Gastrocnemius medialis (tissue), 4 donors: ENCODE measurements at regions not wholly inside any gene's neighbourhood (a gene's known extent, or its start where the extent isn't known, plus 50 kb on each side); places are given as distances from the start of the nearest gene placed in this dataset.

Experiments
- ATAC-seq, 2 donors: fragments of 150-250 bp; one replicate each; pipeline ENCODE4 v1.9.1; 2016
- DNase-seq, 2 donors: peaks; one replicate each; pipeline ENCODE4 v3.0.0-alpha.2; 2019
- H3K27ac ChIP-seq, 4 donors: fragments of 200-600 bp; sonication (generic); 1 replicate in 1 of 4; 2 replicates in 3 of 4; pipeline ENCODE4 v1.5.1; 2016 to 2018; ENCODE audit warnings: mild to moderate bottlenecking in 2 of 4, moderate library complexity in 1 of 4
- H3K27me3 ChIP-seq, 3 donors: fragments of 200-600 bp; sonication (generic) in 2 of 3; 1 replicate in 1 of 3; 2 replicates in 2 of 3; pipeline versions ENCODE4 v1.5.1 to v1.6.0; 2016 to 2019; ENCODE audit warnings: mild to moderate bottlenecking in 1 of 3, moderate library complexity in 1 of 3
- H3K36me3 ChIP-seq, 2 donors: fragments of 200-600 bp; sonication (generic) in 1 of 2; one replicate each; pipeline ENCODE4 v1.5.1; 2017 to 2018
- H3K4me1 ChIP-seq, 2 donors: fragments of 200-600 bp; sonication (generic) in 1 of 2; one replicate each; pipeline ENCODE4 v1.5.1; 2016 to 2017; ENCODE audit warnings: mild to moderate bottlenecking in 2 of 2
- H3K4me3 ChIP-seq, 4 donors: fragments of 200-600 bp; sonication (generic) in 3 of 4; 1 replicate in 1 of 4; 2 replicates in 3 of 4; pipeline ENCODE4 v1.5.1; 2016 to 2019; ENCODE audit warnings: mild to moderate bottlenecking in 2 of 4
- H3K9me3 ChIP-seq, 3 donors: fragments of 200-600 bp; sonication (generic) in 2 of 3; 1 replicate in 1 of 3; 2 replicates in 2 of 3; pipeline ENCODE4 v1.5.1; 2016 to 2019
- POLR2A ChIP-seq, 2 donors: fragments of 450-650 bp; IDR thresholded peaks; one replicate each; pipeline ENCODE4 v1.6.1; 2017; ENCODE audit warnings: antibody characterized with exemption in 2 of 2, mild to moderate bottlenecking in 2 of 2, moderate library complexity in 2 of 2
- in situ Hi-C, 4 donors: fragments of 200-750 bp; cut with MboI; loops; one replicate each; pipeline versions ENCODE4 v1.15.0 to v1.8.0; 2017; ENCODE audit warnings: low sequenced_read_pairs in 4 of 4
- intact Hi-C: fragments of 100-400 bp; cut with DNase I; formaldehyde crosslinking; loops from one replicate; pipeline ENCODE4 v1.15.1; 2023; ENCODE audit warnings: low total_unique reads
- TF ChIP-seq, protein P1 (sequence below), 5 experiments: fragments of 450-650 bp in 3 of 5; fragments of 200-600 bp in 2 of 5; sonication (generic) in 2 of 5; IDR thresholded peaks in 4 of 5; conservative IDR thresholded peaks in 1 of 5; 1 replicate in 4 of 5; 2 replicates in 1 of 5; pipeline ENCODE4 v1.5.1; 2016 to 2019; ENCODE audit warnings: antibody characterized with exemption in 5 of 5, mild to moderate bottlenecking in 3 of 5, moderate library complexity in 3 of 5

DNA sequence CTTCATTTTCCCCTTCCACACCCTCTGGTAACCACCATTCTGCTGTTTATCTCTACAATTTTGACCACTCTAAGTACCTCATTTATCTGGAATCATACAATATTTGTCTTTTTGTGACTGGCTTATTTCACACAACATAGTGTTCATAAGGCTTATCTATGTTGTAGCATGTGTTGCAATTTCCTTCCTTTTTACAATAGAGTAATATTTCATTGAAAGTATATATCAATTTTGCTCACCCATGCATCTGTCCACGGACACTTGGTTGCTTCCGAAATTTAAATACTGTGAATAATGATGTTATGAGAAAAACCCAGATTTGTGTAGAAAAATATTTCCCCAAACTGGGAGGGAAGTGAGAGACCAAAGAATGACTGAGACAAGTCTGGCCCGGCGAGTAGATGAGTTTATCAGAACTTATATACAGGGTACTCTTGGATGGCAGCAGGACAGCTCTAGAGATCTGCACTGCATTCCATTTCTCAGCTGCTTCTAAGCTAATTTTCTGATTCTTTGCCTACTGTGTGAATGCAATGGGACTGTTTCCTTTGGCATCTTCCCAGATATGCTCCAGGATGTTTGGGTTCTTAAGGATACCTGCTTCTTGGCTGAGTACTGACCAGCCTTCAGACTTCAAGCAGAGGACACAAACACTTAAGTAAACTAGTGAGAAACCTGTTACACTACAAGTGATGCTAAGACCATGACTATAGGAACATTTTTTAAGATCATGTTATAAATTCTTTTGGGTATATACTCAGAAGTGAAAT is 834.0 kb upstream of the PCDH9 start:
- Histone ChIP-seq H3K27me3 (no peaks in the 10 kb centered on the region), H3K9me3 (no peaks in the 10 kb centered on the region), H3K4me1 (no peaks in the 10 kb centered on the region), H3K36me3 (no peaks in the 10 kb centered on the region), H3K27ac (no peak overlapping the region), H3K4me3 (no peak overlapping the region)
- TF ChIP-seq, protein P1, sequence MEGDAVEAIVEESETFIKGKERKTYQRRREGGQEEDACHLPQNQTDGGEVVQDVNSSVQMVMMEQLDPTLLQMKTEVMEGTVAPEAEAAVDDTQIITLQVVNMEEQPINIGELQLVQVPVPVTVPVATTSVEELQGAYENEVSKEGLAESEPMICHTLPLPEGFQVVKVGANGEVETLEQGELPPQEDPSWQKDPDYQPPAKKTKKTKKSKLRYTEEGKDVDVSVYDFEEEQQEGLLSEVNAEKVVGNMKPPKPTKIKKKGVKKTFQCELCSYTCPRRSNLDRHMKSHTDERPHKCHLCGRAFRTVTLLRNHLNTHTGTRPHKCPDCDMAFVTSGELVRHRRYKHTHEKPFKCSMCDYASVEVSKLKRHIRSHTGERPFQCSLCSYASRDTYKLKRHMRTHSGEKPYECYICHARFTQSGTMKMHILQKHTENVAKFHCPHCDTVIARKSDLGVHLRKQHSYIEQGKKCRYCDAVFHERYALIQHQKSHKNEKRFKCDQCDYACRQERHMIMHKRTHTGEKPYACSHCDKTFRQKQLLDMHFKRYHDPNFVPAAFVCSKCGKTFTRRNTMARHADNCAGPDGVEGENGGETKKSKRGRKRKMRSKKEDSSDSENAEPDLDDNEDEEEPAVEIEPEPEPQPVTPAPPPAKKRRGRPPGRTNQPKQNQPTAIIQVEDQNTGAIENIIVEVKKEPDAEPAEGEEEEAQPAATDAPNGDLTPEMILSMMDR (IDR thresholded peaks at IDR 0.05 in 4 of 5, conservative IDR thresholded peaks at IDR 0.05 in 1 of 5), result no peak
- TF ChIP-seq POLR2A (IDR thresholded peaks at IDR 0.05), result no peak
- intact Hi-C loops (no loop called here), in situ Hi-C loops (no loop called here)
- no peak for DNase-seq
- ATAC-seq, result no peak

DNA sequence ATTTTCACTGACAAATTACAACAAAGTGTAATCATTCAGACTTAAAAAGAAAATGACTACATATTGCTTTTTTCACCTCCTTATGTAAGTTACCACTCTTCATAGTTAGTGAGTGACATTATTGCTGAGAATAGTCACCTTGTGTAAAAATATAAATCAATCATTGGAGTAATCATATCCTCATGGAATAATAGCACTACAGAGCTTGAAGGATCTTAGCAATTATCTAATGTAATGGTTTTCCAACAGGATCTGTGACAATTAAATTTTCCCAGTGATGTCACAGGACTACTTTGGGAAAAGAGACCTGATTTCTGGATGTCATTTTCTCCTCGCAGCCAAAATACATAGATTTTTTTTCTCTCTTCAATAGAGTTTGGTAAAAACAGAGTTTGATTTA is 833.0 kb upstream of the PCDH9 start:
- H3K27me3 ChIP-seq, result no peaks in the 10 kb centered on the region
- intact Hi-C loops, result no loop called here
- H3K4me3 ChIP-seq, result no peak overlapping the region
- H3K4me1 ChIP-seq, result no peaks in the 10 kb centered on the region
- in situ Hi-C loops, result no loop called here
- ATAC-seq, result no peak
- no peak for TF ChIP-seq POLR2A (IDR thresholded peaks at IDR 0.05)
- TF ChIP-seq, protein P1 (IDR thresholded peaks at IDR 0.05 in 4 of 5, conservative IDR thresholded peaks at IDR 0.05 in 1 of 5), result no peak
- no peak overlapping the region for H3K27ac ChIP-seq
- H3K36me3 ChIP-seq, result no peaks in the 10 kb centered on the region
- H3K9me3 ChIP-seq, result no peaks in the 10 kb centered on the region
- DNase-seq, result no peak

DNA sequence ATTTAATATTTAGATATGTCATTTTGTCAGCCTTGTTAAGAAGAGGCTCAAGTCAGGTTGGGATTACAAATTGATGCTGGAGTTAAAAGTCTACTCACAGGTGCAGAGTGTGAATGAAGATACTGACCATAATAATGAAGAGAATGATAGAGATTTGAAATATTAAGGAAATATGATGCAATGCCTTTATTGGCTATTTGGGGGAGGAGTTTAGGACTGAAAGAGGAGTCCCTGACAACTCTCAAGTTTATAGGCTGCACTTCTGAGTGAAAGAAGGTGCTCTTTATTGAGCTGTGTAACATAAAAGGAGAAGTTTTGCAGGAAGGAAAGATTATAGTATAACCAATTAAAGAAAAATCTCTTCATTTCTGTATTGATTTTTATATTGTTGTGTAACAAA is 827.7 kb upstream of the PCDH9 start:
- no peaks in the 10 kb centered on the region for H3K9me3 ChIP-seq
- intact Hi-C loops, result no loop called here
- no peaks in the 10 kb centered on the region for H3K27me3 ChIP-seq
- H3K27ac ChIP-seq, result no peak overlapping the region
- TF ChIP-seq, protein P1 (IDR thresholded peaks at IDR 0.05 in 4 of 5, conservative IDR thresholded peaks at IDR 0.05 in 1 of 5), result no peak
- no peak for TF ChIP-seq POLR2A (IDR thresholded peaks at IDR 0.05)
- no peak overlapping the region for H3K4me3 ChIP-seq
- no peak for DNase-seq
- no peaks in the 10 kb centered on the region for H3K4me1 ChIP-seq
- no peaks in the 10 kb centered on the region for H3K36me3 ChIP-seq
- no peak for ATAC-seq
- in situ Hi-C loops, result no loop called here

DNA sequence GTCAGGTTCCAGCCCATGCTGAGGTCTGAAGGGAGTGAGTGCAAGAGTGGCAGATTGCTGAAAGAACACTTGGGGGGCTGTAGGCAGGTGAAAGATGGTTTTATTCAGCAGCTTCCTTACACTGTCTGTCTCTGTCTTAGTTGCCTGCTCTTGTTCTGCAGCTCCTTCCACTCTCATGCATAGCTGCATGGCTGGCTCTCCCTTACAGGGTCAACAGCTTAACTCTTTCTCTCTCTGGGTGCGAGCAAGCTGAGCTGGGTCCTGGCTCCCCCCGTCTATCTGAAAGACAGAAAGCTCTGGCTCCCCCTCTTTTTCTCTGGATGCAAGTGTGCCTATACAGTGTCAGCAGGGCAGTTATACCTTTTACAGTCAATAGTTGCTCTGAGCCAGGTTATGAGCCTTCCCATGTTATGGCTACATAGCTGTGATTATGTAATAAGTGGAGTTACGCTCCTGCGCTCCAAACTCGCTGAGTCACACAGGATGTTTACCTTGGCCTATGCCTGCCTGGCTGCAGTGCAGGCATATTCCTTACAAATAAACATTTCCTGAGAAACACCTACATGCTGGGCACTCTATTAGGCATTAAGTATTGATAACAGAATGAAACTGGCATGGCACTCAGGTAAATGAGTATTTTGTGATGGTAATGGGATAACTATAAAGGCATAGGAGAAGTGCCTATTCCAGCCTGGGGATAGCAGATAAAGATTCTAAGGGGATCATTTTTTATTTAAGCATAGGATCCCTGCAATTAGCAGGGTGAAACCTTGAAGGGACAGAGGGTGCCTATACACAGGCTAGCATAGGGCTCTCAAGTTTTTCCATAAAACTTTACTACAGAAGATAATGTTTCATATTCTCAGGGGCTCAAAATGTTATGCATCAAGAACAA is 826.9 kb upstream of the PCDH9 start:
- H3K4me1 ChIP-seq, result no peaks in the 10 kb centered on the region
- no peaks in the 10 kb centered on the region for H3K36me3 ChIP-seq
- ATAC-seq, result no peak
- H3K9me3 ChIP-seq, result no peaks in the 10 kb centered on the region
- intact Hi-C loops, result no loop called here
- no peak overlapping the region for H3K27ac ChIP-seq
- no peaks in the 10 kb centered on the region for H3K27me3 ChIP-seq
- TF ChIP-seq, protein P1 (IDR thresholded peaks at IDR 0.05 in 4 of 5, conservative IDR thresholded peaks at IDR 0.05 in 1 of 5), result no peak
- TF ChIP-seq POLR2A (IDR thresholded peaks at IDR 0.05), result no peak
- in situ Hi-C loops, result no loop called here
- no peak for DNase-seq
- no peak overlapping the region for H3K4me3 ChIP-seq
